CD8-positive, alpha-beta memory T cell (primary cell): ENCODE measurements at regions not wholly inside any gene's neighbourhood (a gene's known extent, or its start where the extent isn't known, plus 50 kb on each side); places are given as distances from the start of the nearest gene placed in this dataset.

Experiments used
- CTCF ChIA-PET: fragments of 350-600 bp; sonication (Branson Sonifier 250); formaldehyde crosslinking; loops from one replicate; lab custom pipeline; 2021; ENCODE audit warnings: antibody characterized with exemption; lab: Charles Lee
- POLR2A ChIA-PET: fragments of 350-600 bp; sonication (Branson Sonifier 250); formaldehyde crosslinking; loops from one replicate; lab custom pipeline; 2021; ENCODE audit warnings: antibody characterized with exemption; lab: Charles Lee
- DNase-seq, 5 donors: peaks; one replicate each; pipeline versions ENCODE4 v3.0.0 to v3.0.0-alpha.2; 2020 to 2022; ENCODE audit warnings: mixed read lengths in 1 of 5
- H3K27ac ChIP-seq: one replicate; pipeline ENCODE4 v1.7.0; 2013; ENCODE audit warnings: low read depth, mild to moderate bottlenecking, low read length, moderate library complexity
- H3K27me3 ChIP-seq: 2 replicates; pipeline ENCODE4 v1.7.0; 2013; ENCODE audit warnings: low read length, mild to moderate bottlenecking; ENCODE audit not compliant: insufficient read depth, poor library complexity, severe bottlenecking
- H3K36me3 ChIP-seq: 2 replicates; pipeline ENCODE4 v1.7.0; 2013; ENCODE audit warnings: mild to moderate bottlenecking, low read length, moderate library complexity; ENCODE audit not compliant: insufficient read depth
- H3K4me1 ChIP-seq: 2 replicates; pipeline ENCODE4 v1.7.0; 2013; ENCODE audit warnings: mild to moderate bottlenecking, low read length, moderate library complexity; ENCODE audit not compliant: insufficient read depth
- H3K4me3 ChIP-seq: 2 replicates; pipeline ENCODE4 v1.7.0; 2013; ENCODE audit warnings: mild to moderate bottlenecking, low read length
- H3K9me3 ChIP-seq: 2 replicates; pipeline ENCODE4 v1.7.0; 2013; ENCODE audit warnings: mild to moderate bottlenecking, low read length
- H3K27ac Mint-ChIP-seq, 8 donors: one replicate each; pipeline ENCODE4 v1.8.0; 2020 to 2021; ENCODE audit warnings: mixed read lengths in 8 of 8, mild to moderate bottlenecking in 6 of 8, inconsistent platforms in 3 of 8, moderate library complexity in 3 of 8
- H3K27me3 Mint-ChIP-seq, 2 donors: one replicate each; pipeline ENCODE4 v1.8.0; 2020 to 2021; ENCODE audit warnings: mixed read lengths in 2 of 2, mild to moderate bottlenecking in 1 of 2, moderate library complexity in 1 of 2
- H3K36me3 Mint-ChIP-seq, 3 donors: one replicate each; pipeline ENCODE4 v1.8.0; 2020 to 2021; ENCODE audit warnings: mixed read lengths in 3 of 3, inconsistent platforms in 1 of 3, mild to moderate bottlenecking in 1 of 3
- H3K4me1 Mint-ChIP-seq, 3 donors: one replicate each; pipeline ENCODE4 v1.8.0; 2020 to 2021; ENCODE audit warnings: mixed read lengths in 3 of 3, inconsistent platforms in 1 of 3, mild to moderate bottlenecking in 1 of 3
- H3K4me3 Mint-ChIP-seq, 7 donors: one replicate each; pipeline ENCODE4 v1.8.0; 2020 to 2021; ENCODE audit warnings: mixed read lengths in 7 of 7, mild to moderate bottlenecking in 6 of 7, moderate library complexity in 4 of 7, inconsistent platforms in 2 of 7
- H3K9me3 Mint-ChIP-seq, 5 donors: one replicate each; pipeline ENCODE4 v1.8.0; 2020 to 2022; ENCODE audit warnings: mixed read lengths in 5 of 5, mild to moderate bottlenecking in 3 of 5, moderate library complexity in 2 of 5, inconsistent platforms in 1 of 5

- no peaks in the 10 kb centered on the region for H3K4me1 ChIP-seq
- no peak overlapping the region for H3K4me3 Mint-ChIP-seq
- peaks cover 4 to 5% (median 5%) of the 10 kb centered on the region in 3 donors for H3K4me1 Mint-ChIP-seq
- no peaks in the 10 kb centered on the region for H3K36me3 Mint-ChIP-seq
- H3K9me3 Mint-ChIP-seq = no peaks in the 10 kb centered on the region
- H3K27ac ChIP-seq = no peak overlapping the region
- no peak overlapping the region for H3K4me3 ChIP-seq
- H3K27me3 Mint-ChIP-seq = peaks cover 10 to 17% of the 10 kb centered on the region in 2 donors
- ChIA-PET CTCF (interaction anchor here (0.6 to 1.1 kb wide), 2 partner anchors 20 to 519 kb away, joined by 3 to 4 read pairs; no protein-coding TSS in a partner anchor), POLR2A (no interaction called here)
- no peaks in the 10 kb centered on the region for H3K9me3 ChIP-seq
- no peaks in the 10 kb centered on the region for H3K36me3 ChIP-seq
- no peaks in the 10 kb centered on the region for H3K27me3 ChIP-seq
- H3K27ac Mint-ChIP-seq = no peak overlapping the region
- DNase-seq = no peak
Measured at GRCh38 chr6:18596531-18596835, 209.3 kb downstream of the RNF144B start.

- no peak for DNase-seq
- peaks cover 11 to 14% of the 10 kb centered on the region in 2 donors for H3K27me3 Mint-ChIP-seq
- POLR2A ChIA-PET = no interaction called here
Measured at GRCh38 chr6:18598551-18599264, 211.6 kb downstream of the RNF144B start.

GRCh38 chr6:18600255-18600654 lies 213.1 kb downstream of the RNF144B start:
- Mint-ChIP-seq H3K36me3 (no peaks in the 10 kb centered on the region), H3K27me3 (peaks cover 11 to 14% of the 10 kb centered on the region in 2 donors), H3K4me3 (no peak overlapping the region), H3K27ac (no peak overlapping the region), H3K9me3 (no peaks in the 10 kb centered on the region), H3K4me1 (peaks cover 4 to 5% (median 5%) of the 10 kb centered on the region in 3 donors)
- Histone ChIP-seq H3K36me3 (no peaks in the 10 kb centered on the region), H3K9me3 (no peaks in the 10 kb centered on the region), H3K27me3 (no peaks in the 10 kb centered on the region), H3K27ac (no peak overlapping the region), H3K4me3 (no peak overlapping the region), H3K4me1 (no peaks in the 10 kb centered on the region)
- POLR2A ChIA-PET = no interaction called here
- DNase-seq = no peak
- CTCF ChIA-PET = no interaction called here

More at GRCh38 chr6:18598551-18599264, 211.6 kb downstream of the RNF144B start:
- Mint-ChIP-seq H3K9me3 (no peaks in the 10 kb centered on the region), H3K36me3 (no peaks in the 10 kb centered on the region), H3K4me1 (peaks cover 4 to 5% (median 5%) of the 10 kb centered on the region in 3 donors), H3K4me3 (no peak overlapping the region), H3K27ac (no peak overlapping the region)
- Histone ChIP-seq H3K4me1 (no peaks in the 10 kb centered on the region), H3K9me3 (no peaks in the 10 kb centered on the region), H3K27ac (no peak overlapping the region), H3K4me3 (no peak overlapping the region), H3K27me3 (no peaks in the 10 kb centered on the region), H3K36me3 (no peaks in the 10 kb centered on the region)
- CTCF ChIA-PET = interaction anchor here (0.8 kb wide), 1 partner anchor 1457 kb away, joined by 4 read pairs; no protein-coding TSS in a partner anchor

GRCh38 chr6:18601516-18602020 lies 214.4 kb downstream of the RNF144B start:
- Mint-ChIP-seq H3K9me3 (no peaks in the 10 kb centered on the region), H3K4me3 (no peak overlapping the region), H3K27me3 (peaks cover 3 to 7% of the 10 kb centered on the region in 2 donors), H3K4me1 (peaks cover under 1 to 1% (median under 1%) of the 10 kb centered on the region in 3 donors), H3K27ac (no peak overlapping the region), H3K36me3 (no peaks in the 10 kb centered on the region)
- no peak overlapping the region for H3K4me3 ChIP-seq
- CTCF ChIA-PET = no interaction called here
- H3K27ac ChIP-seq = no peak overlapping the region
- H3K27me3 ChIP-seq = no peaks in the 10 kb centered on the region
- no peak for DNase-seq
- H3K9me3 ChIP-seq = no peaks in the 10 kb centered on the region
- no peaks in the 10 kb centered on the region for H3K36me3 ChIP-seq
- POLR2A ChIA-PET = no interaction called here
- H3K4me1 ChIP-seq = no peaks in the 10 kb centered on the region

GRCh38 chr6:18602931-18603330 lies 215.8 kb downstream of the RNF144B start:
- no peaks in the 10 kb centered on the region for H3K36me3 ChIP-seq
- H3K4me1 ChIP-seq = no peaks in the 10 kb centered on the region
- Mint-ChIP-seq H3K9me3 (no peaks in the 10 kb centered on the region), H3K36me3 (no peaks in the 10 kb centered on the region), H3K27ac (no peak overlapping the region), H3K27me3 (peaks cover 0 to 7% of the 10 kb centered on the region in 2 donors), H3K4me3 (no peak overlapping the region), H3K4me1 (no peaks in the 10 kb centered on the region)
- no peak for DNase-seq
- no peaks in the 10 kb centered on the region for H3K27me3 ChIP-seq
- H3K9me3 ChIP-seq = no peaks in the 10 kb centered on the region
- ChIA-PET POLR2A (no interaction called here), CTCF (no interaction called here)
- no peak overlapping the region for H3K27ac ChIP-seq
- H3K4me3 ChIP-seq = no peak overlapping the region

GRCh38 chr6:18603361-18603760 lies 216.2 kb downstream of the RNF144B start:
- ChIA-PET POLR2A (no interaction called here), CTCF (no interaction called here)
- Histone ChIP-seq H3K36me3 (no peaks in the 10 kb centered on the region), H3K27me3 (no peaks in the 10 kb centered on the region), H3K4me1 (no peaks in the 10 kb centered on the region), H3K27ac (no peak overlapping the region), H3K9me3 (no peaks in the 10 kb centered on the region), H3K4me3 (no peak overlapping the region)
- Mint-ChIP-seq H3K4me3 (no peak overlapping the region), H3K9me3 (no peaks in the 10 kb centered on the region), H3K27me3 (peaks cover 0 to 7% of the 10 kb centered on the region in 2 donors), H3K36me3 (no peaks in the 10 kb centered on the region), H3K4me1 (no peaks in the 10 kb centered on the region), H3K27ac (no peak overlapping the region)
- DNase-seq = no peak

- CTCF ChIA-PET = interaction anchor here (1.8 kb wide), 1 partner anchor 10 kb away, joined by 7 read pairs; no protein-coding TSS in a partner anchor
- peaks cover 0 to 7% of the 10 kb centered on the region in 2 donors for H3K27me3 Mint-ChIP-seq
- H3K27ac Mint-ChIP-seq = no peak overlapping the region
- no peaks in the 10 kb centered on the region for H3K36me3 Mint-ChIP-seq
- no peak overlapping the region for H3K4me3 Mint-ChIP-seq
- Histone ChIP-seq H3K27me3 (no peaks in the 10 kb centered on the region), H3K9me3 (no peaks in the 10 kb centered on the region), H3K27ac (no peak overlapping the region), H3K36me3 (no peaks in the 10 kb centered on the region), H3K4me1 (no peaks in the 10 kb centered on the region), H3K4me3 (no peak overlapping the region)
- POLR2A ChIA-PET = no interaction called here
- no peak for DNase-seq
- peaks cover 0 to 10% (median 0%) of the 10 kb centered on the region in 5 donors for H3K9me3 Mint-ChIP-seq
- H3K4me1 Mint-ChIP-seq = no peaks in the 10 kb centered on the region
Measured at GRCh38 chr6:18605841-18606240, 218.7 kb downstream of the RNF144B start.

GRCh38 chr6:18609715-18610114 lies 222.6 kb downstream of the RNF144B start:
- no peaks in the 10 kb centered on the region for H3K27me3 ChIP-seq
- Mint-ChIP-seq H3K27ac (no peak overlapping the region), H3K4me3 (no peak overlapping the region), H3K36me3 (no peaks in the 10 kb centered on the region), H3K9me3 (peaks cover 0 to 10% (median 2%) of the 10 kb centered on the region in 5 donors), H3K4me1 (no peaks in the 10 kb centered on the region), H3K27me3 (peaks cover 0 to 3% of the 10 kb centered on the region in 2 donors)
- H3K9me3 ChIP-seq = no peaks in the 10 kb centered on the region
- no peak for DNase-seq
- H3K27ac ChIP-seq = no peak overlapping the region
- no peaks in the 10 kb centered on the region for H3K36me3 ChIP-seq
- H3K4me3 ChIP-seq = no peak overlapping the region
- ChIA-PET CTCF (no interaction called here), POLR2A (no interaction called here)
- H3K4me1 ChIP-seq = no peaks in the 10 kb centered on the region
